RWPE1 (cell line): ENCODE measurements at regions not wholly inside any gene's neighbourhood (a gene's known extent, or its start where the extent isn't known, plus 50 kb on each side); places are given as distances from the start of the nearest gene placed in this dataset.

Source experiments
- CTCF ChIA-PET: fragments of 350-600 bp; sonication (Branson Sonifier 250); formaldehyde crosslinking; extraction: SDS; loops from one replicate; lab custom pipeline; 2021; lab: Yijun Ruan, JAX
- POLR2A ChIA-PET: fragments of 400-600 bp; formaldehyde crosslinking; extraction: SDS; loops from one replicate; lab custom pipeline; 2020; ENCODE audit warnings: antibody characterized with exemption; ENCODE audit not compliant: low non-redundant PET; lab: Yijun Ruan, JAX
- DNase-seq: peaks from one replicate; pipeline ENCODE4 v3.0.0; 2012; ENCODE audit warnings: low spot score
- H3K27ac ChIP-seq: fragments of 450-650 bp; 2 replicates; pipeline ENCODE4 v1.5.1; 2017
- CTCF ChIP-seq: fragments of 450-650 bp; conservative IDR thresholded peaks from 2 replicates; pipeline ENCODE4 v1.5.1; 2017; ENCODE audit warnings: low read depth, mild to moderate bottlenecking

GRCh38 chr13:68976287-68976686, 1131.3 kb upstream of the ATXN8OS start:
- POLR2A ChIA-PET, result no interaction called here
- no peak for TF ChIP-seq CTCF
- CTCF ChIA-PET, result no interaction called here

GRCh38 chr13:68970532-68970931, 1137.1 kb upstream of the ATXN8OS start:
- ChIA-PET POLR2A (no interaction called here), CTCF (no interaction called here)
- DNase-seq, result no peak
- TF ChIP-seq CTCF, result no peak
- H3K27ac ChIP-seq, result no peak overlapping the region

More at GRCh38 chr13:68976287-68976686, 1131.3 kb upstream of the ATXN8OS start:
- no peak overlapping the region for H3K27ac ChIP-seq
- no peak for DNase-seq

GRCh38 chr13:68948586-68948985, 1159.0 kb upstream of the ATXN8OS start:
- POLR2A ChIA-PET, result no interaction called here
- TF ChIP-seq CTCF, result no peak
- H3K27ac ChIP-seq, result no peak overlapping the region
- DNase-seq, result no peak
- CTCF ChIA-PET, result no interaction called here

- DNase-seq, result no peak
- no peak for TF ChIP-seq CTCF
- H3K27ac ChIP-seq, result no peak overlapping the region
- CTCF ChIA-PET, result no interaction called here
- POLR2A ChIA-PET, result no interaction called here
These were observed 1163.4 kb upstream of the ATXN8OS start for GRCh38 chr13:68944272-68944671.

- no peak for TF ChIP-seq CTCF
- ChIA-PET CTCF (no interaction called here), POLR2A (no interaction called here)
- DNase-seq, result no peak
- H3K27ac ChIP-seq, result no peak overlapping the region
These were observed 1167.6 kb upstream of the ATXN8OS start for GRCh38 chr13:68940049-68940448.

- POLR2A ChIA-PET, result no interaction called here
- TF ChIP-seq CTCF, result no peak
- DNase-seq, result no peak
- CTCF ChIA-PET, result interaction anchor here (0.6 kb wide), 1 partner anchor 554 kb away, joined by 3 read pairs; no protein-coding TSS in a partner anchor
- H3K27ac ChIP-seq, result no peak overlapping the region
These were observed 1169.0 kb upstream of the ATXN8OS start for GRCh38 chr13:68938639-68939038.
